H1 (cell line): ENCODE measurements at regions not wholly inside any gene's neighbourhood (a gene's known extent, or its start where the extent isn't known, plus 50 kb on each side); places are given as distances from the start of the nearest gene placed in this dataset.

ENCODE experiments used
- CBX8 ChIP-seq: fragments of 300-800, 300-1000 bp; sonication (generic); IDR thresholded peaks from 2 replicates; pipeline ENCODE4 v1.7.1; 2016; ENCODE audit warnings: low read depth, low read length, borderline replicate concordance
- CREB1 ChIP-seq: IDR thresholded peaks from 2 replicates; pipeline ENCODE4 v1.6.1; 2012; ENCODE audit warnings: inconsistent platforms
- GABPA ChIP-seq: IDR thresholded peaks from 2 replicates; pipeline ENCODE4 v1.6.1; 2011; ENCODE audit warnings: mild to moderate bottlenecking, low read length, moderate library complexity, borderline replicate concordance; ENCODE audit not compliant: insufficient read depth
- KDM1A ChIP-seq: fragments of 200-600, 300-600 bp; sonication (generic); IDR thresholded peaks from 2 replicates; pipeline ENCODE4 v1.7.1; 2016; ENCODE audit warnings: mild to moderate bottlenecking, low read length, borderline replicate concordance
- NRF1 ChIP-seq: IDR thresholded peaks from 2 replicates; pipeline ENCODE4 v1.6.1; 2011; ENCODE audit warnings: mild to moderate bottlenecking, low read depth, low read length, improper control_type of control experiment
- POLR2A ChIP-seq, 2 experiments: IDR thresholded peaks; 1 replicate in 1 of 2; 2 replicates in 1 of 2; pipeline ENCODE4 v1.6.1; 2011; ENCODE audit warnings: low read depth in 2 of 2, low read length in 2 of 2, mild to moderate bottlenecking in 2 of 2; ENCODE audit errors: control extremely low read depth in 1 of 2
- POLR2AphosphoS5 ChIP-seq: IDR thresholded peaks from 2 replicates; pipeline ENCODE4 v1.6.1; 2011; ENCODE audit warnings: low read depth, low read length
- SP4 ChIP-seq: IDR thresholded peaks from 2 replicates; pipeline ENCODE4 v1.6.1; 2012; ENCODE audit warnings: low read length, inconsistent platforms
- TAF1 ChIP-seq: IDR thresholded peaks from 2 replicates; pipeline ENCODE4 v1.6.1; 2011; ENCODE audit warnings: mild to moderate bottlenecking, low read depth, low read length
- TF ChIP-seq, protein P1 (sequence below), 3 experiments: IDR thresholded peaks; 1 replicate in 2 of 3; 2 replicates in 1 of 3; pipeline versions ENCODE4 v1.5.1 to v1.6.1; 2011; ENCODE audit warnings: low read length in 3 of 3, mild to moderate bottlenecking in 3 of 3, inconsistent platforms in 2 of 3, low read depth in 1 of 3, moderate library complexity in 1 of 3; ENCODE audit not compliant: insufficient read depth in 1 of 3; ENCODE audit errors: control extremely low read depth in 1 of 3

DNA sequence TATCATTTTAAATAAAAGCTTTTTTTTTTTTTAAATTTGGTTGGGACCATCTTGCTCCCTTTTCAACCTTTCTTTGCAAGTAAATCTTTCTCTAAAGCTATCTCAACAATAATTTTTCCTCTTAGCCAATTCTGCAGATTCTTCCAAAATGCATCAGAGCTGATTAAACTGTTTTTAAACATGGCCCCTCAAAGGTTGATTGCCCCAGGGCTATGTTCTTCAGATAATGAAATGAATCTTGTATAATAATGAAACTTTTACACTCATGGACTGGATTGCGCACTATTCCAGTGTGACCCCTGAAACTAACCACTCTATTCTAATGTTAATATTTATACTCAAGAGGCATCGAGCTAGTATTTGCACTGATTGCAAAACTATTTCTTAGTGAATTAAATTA, 222.8 kb upstream of the PRDM9 start:
- TF ChIP-seq, protein P1, sequence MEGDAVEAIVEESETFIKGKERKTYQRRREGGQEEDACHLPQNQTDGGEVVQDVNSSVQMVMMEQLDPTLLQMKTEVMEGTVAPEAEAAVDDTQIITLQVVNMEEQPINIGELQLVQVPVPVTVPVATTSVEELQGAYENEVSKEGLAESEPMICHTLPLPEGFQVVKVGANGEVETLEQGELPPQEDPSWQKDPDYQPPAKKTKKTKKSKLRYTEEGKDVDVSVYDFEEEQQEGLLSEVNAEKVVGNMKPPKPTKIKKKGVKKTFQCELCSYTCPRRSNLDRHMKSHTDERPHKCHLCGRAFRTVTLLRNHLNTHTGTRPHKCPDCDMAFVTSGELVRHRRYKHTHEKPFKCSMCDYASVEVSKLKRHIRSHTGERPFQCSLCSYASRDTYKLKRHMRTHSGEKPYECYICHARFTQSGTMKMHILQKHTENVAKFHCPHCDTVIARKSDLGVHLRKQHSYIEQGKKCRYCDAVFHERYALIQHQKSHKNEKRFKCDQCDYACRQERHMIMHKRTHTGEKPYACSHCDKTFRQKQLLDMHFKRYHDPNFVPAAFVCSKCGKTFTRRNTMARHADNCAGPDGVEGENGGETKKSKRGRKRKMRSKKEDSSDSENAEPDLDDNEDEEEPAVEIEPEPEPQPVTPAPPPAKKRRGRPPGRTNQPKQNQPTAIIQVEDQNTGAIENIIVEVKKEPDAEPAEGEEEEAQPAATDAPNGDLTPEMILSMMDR (IDR thresholded peaks at IDR 0.05; ENCODE audit: control extremely low read depth in 1 of 3, insufficient read depth in 1 of 3, low read depth in 1 of 3, low read length in 3 of 3), result no peak
- TF ChIP-seq TAF1 (no peak), POLR2AphosphoS5 (no peak), CBX8 (no peak), KDM1A (no peak), SP4 (no peak), CREB1 (no peak), GABPA (no peak), POLR2A (IDR thresholded peaks at IDR 0.05; ENCODE audit: control extremely low read depth in 1 of 2, low read depth in 2 of 2, low read length in 2 of 2) (no peak), NRF1 (no peak)
